GM23248 (cell line): ENCODE measurements at regions not wholly inside any gene's neighbourhood (a gene's known extent, or its start where the extent isn't known, plus 50 kb on each side); places are given as distances from the start of the nearest gene placed in this dataset.

Experiments used
- DNase-seq: peaks from one replicate; pipeline ENCODE4 v3.0.0-alpha.2; 2015
- H2AFZ ChIP-seq: fragments of 200-600 bp; sonication (generic); 2 replicates; pipeline ENCODE4 v1.6.1; 2016; ENCODE audit warnings: antibody characterized with exemption
- H3F3A ChIP-seq: fragments of 200-600 bp; sonication (generic); 2 replicates; pipeline ENCODE4 v1.6.1; 2016; ENCODE audit warnings: mild to moderate bottlenecking, antibody characterized with exemption, mixed run types; ENCODE audit not compliant: insufficient read depth
- H3K27ac ChIP-seq: fragments of 200-600 bp; sonication (generic); 2 replicates; pipeline ENCODE4 v1.5.1; 2016; ENCODE audit warnings: mild to moderate bottlenecking
- H3K27me3 ChIP-seq: fragments of 200-600 bp; sonication (generic); replicated peaks from 2 replicates; pipeline ENCODE4 v1.6.1; 2016; ENCODE audit warnings: mild to moderate bottlenecking; ENCODE audit not compliant: insufficient read depth
- H3K36me3 ChIP-seq: fragments of 200-600 bp; sonication (generic); 2 replicates; pipeline ENCODE4 v1.6.1; 2016; ENCODE audit warnings: low read depth, mild to moderate bottlenecking
- H3K4me1 ChIP-seq: fragments of 200-600 bp; sonication (generic); 2 replicates; pipeline ENCODE4 v1.6.1; 2016; ENCODE audit warnings: mild to moderate bottlenecking; ENCODE audit not compliant: insufficient read depth
- H3K4me2 ChIP-seq: fragments of 200-600 bp; sonication (generic); one replicate; pipeline ENCODE4 v1.6.1; 2016; ENCODE audit warnings: mild to moderate bottlenecking; ENCODE audit not compliant: unreplicated experiment
- H3K4me3 ChIP-seq: fragments of 200-600 bp; sonication (generic); 2 replicates; pipeline ENCODE4 v1.5.1; 2016; ENCODE audit warnings: mild to moderate bottlenecking
- H3K79me2 ChIP-seq: fragments of 200-600 bp; sonication (generic); 2 replicates; pipeline ENCODE4 v1.6.1; 2016; ENCODE audit warnings: mild to moderate bottlenecking; ENCODE audit not compliant: insufficient read depth
- H3K9ac ChIP-seq: fragments of 200-600 bp; sonication (generic); 2 replicates; pipeline ENCODE4 v1.6.1; 2016; ENCODE audit warnings: mild to moderate bottlenecking
- H3K9me2 ChIP-seq: fragments of 200-600 bp; sonication (generic); 2 replicates; pipeline ENCODE4 v1.6.1; 2016; ENCODE audit warnings: mixed run types, mild to moderate bottlenecking, moderate library complexity; ENCODE audit not compliant: insufficient read depth
- H3K9me3 ChIP-seq: fragments of 200-600 bp; sonication (generic); one replicate; pipeline ENCODE4 v1.6.1; 2017; ENCODE audit warnings: low read depth
- H4K20me1 ChIP-seq: fragments of 200-600 bp; sonication (generic); 2 replicates; pipeline ENCODE4 v1.6.0; 2016; ENCODE audit not compliant: insufficient read depth
- EZH2 ChIP-seq: fragments of 200-600 bp; sonication (generic); IDR thresholded peaks from 2 replicates; pipeline ENCODE4 v1.6.1; 2018; ENCODE audit warnings: antibody characterized with exemption, mild to moderate bottlenecking; ENCODE audit not compliant: insufficient read depth, poor library complexity, severe bottlenecking
- EZH2phosphoT487 ChIP-seq: fragments of 200-600 bp; sonication (generic); IDR thresholded peaks from 2 replicates; pipeline ENCODE4 v1.6.1; 2018; ENCODE audit warnings: antibody characterized with exemption, moderate library complexity, mild to moderate bottlenecking, low read depth; ENCODE audit not compliant: insufficient read depth
- WGBS, 2 experiments: methylation state at CpG; one replicate each; pipeline ENCODE4 v1.1.6; 2015 to 2017; ENCODE audit warnings: low lambda C conversion rate in 2 of 2, low coverage in 1 of 2; ENCODE audit errors: missing lambda C conversion rate in 2 of 2; 5-methylcytosine and 5-hydroxymethylcytosine counted together
- in situ Hi-C: fragments of 300-500 bp; cut with MboI; formaldehyde crosslinking; loops from 2 replicates; pipeline ENCODE4 v1.15.0; 2020

GRCh38 chr4:11252149-11252548 lies 176.5 kb downstream of the HS3ST1 start:
- no peaks in the 10 kb centered on the region for H3K9me3 ChIP-seq
- H3K9ac ChIP-seq, result no peak overlapping the region
- no peaks in the 10 kb centered on the region for H3K79me2 ChIP-seq
- TF ChIP-seq EZH2phosphoT487, result no peak
- TF ChIP-seq EZH2, result no peak
- in situ Hi-C loops, result no loop called here
- H3F3A ChIP-seq, result no peaks in the 10 kb centered on the region
- no peaks in the 10 kb centered on the region for H4K20me1 ChIP-seq
- H3K27ac ChIP-seq, result no peak overlapping the region
- DNase-seq, result no peak
- H2AFZ ChIP-seq, result no peak overlapping the region
- no peak overlapping the region for H3K4me2 ChIP-seq
- no peak overlapping the region for H3K4me3 ChIP-seq
- H3K4me1 ChIP-seq, result no peaks in the 10 kb centered on the region
- 4 to 8% methylated on average over 3 of the region's 3 CpGs for WGBS, 2 experiments
- no peaks in the 10 kb centered on the region for H3K9me2 ChIP-seq
- H3K27me3 ChIP-seq, result no peaks in the 10 kb centered on the region
- H3K36me3 ChIP-seq, result no peaks in the 10 kb centered on the region

DNA sequence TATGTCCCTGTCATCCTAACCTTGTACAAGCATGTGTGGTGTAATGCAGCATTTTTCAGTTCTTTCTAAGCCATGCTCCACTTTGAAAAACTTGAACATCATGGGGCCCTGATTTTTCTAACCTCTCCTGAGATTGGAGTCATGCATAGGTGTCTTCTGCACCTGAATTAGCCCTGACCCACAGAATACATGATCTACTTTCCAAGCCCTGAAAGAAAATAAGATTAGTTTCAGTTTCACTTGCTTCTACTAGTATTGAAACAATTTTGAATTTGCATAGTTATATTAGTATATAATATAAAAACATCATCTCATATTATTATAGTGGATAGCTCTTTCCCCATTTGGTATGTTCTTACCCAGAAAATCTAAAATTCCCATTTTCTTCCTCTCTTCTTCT lies 178.2 kb downstream of the HS3ST1 start:
- Histone ChIP-seq H3K9me2 (no peaks in the 10 kb centered on the region), H3K27me3 (no peaks in the 10 kb centered on the region), H3K4me1 (no peaks in the 10 kb centered on the region), H3F3A (no peaks in the 10 kb centered on the region), H3K36me3 (no peaks in the 10 kb centered on the region), H3K27ac (no peak overlapping the region), H3K79me2 (no peaks in the 10 kb centered on the region), H4K20me1 (no peaks in the 10 kb centered on the region), H3K4me3 (no peak overlapping the region), H3K9ac (no peak overlapping the region), H3K4me2 (no peak overlapping the region), H2AFZ (no peak overlapping the region), H3K9me3 (no peaks in the 10 kb centered on the region)
- in situ Hi-C loops, result no loop called here
- DNase-seq, result no peak
- TF ChIP-seq EZH2phosphoT487 (no peak), EZH2 (no peak)

DNA sequence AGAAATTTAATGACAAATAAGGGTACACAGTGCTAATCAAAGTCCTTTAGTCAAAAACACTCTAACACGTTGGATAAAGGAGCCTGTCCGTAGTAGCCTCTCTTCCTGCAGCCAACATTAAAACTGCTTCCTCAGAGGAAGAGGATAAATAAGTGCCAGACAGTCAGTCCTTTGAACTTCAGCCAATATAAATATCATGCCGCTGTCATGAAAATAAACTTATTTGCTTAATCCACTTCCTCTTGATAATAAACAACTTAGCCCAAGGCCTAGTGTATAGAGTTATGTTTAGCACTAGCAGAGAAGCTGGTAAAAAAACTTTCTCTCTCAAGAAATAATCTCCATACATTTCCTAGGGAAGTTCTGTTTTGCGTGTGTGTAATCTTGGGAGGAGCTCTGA lies 196.7 kb downstream of the HS3ST1 start:
- 9% methylated on average over 4 of the region's 4 CpGs for WGBS, 2 experiments
- Histone ChIP-seq H3K4me3 (no peak overlapping the region), H3K4me1 (no peaks in the 10 kb centered on the region), H3K27me3 (no peaks in the 10 kb centered on the region), H3K4me2 (no peak overlapping the region), H3K27ac (no peak overlapping the region), H3K9me3 (no peaks in the 10 kb centered on the region), H3K9ac (no peak overlapping the region), H3K9me2 (no peaks in the 10 kb centered on the region), H4K20me1 (no peaks in the 10 kb centered on the region), H2AFZ (no peak overlapping the region), H3K36me3 (no peaks in the 10 kb centered on the region), H3K79me2 (no peaks in the 10 kb centered on the region), H3F3A (no peaks in the 10 kb centered on the region)
- no peak for DNase-seq
- in situ Hi-C loops, result no loop called here
- no peak for TF ChIP-seq EZH2phosphoT487
- no peak for TF ChIP-seq EZH2

DNA sequence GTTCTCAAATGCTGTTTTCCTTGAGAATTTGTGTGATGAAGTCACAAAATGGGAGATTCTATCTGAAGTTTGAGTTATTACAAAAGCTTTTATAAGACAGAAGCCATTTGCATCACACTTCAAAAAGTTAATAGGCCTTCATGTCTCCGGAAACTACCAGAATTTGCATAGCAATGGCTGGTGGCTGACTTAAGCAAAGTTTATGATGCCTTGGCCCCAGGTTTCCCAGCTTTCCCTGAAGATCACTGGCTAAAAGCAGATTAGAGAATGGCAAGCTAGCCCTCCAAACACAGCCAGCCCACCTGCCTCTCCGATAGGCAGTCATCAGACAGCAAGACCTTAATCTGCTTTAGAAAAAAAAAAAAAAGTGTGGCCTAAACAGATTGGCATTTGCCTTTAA lies 197.8 kb downstream of the HS3ST1 start:
- H3K79me2 ChIP-seq, result no peaks in the 10 kb centered on the region
- no peaks in the 10 kb centered on the region for H3K4me1 ChIP-seq
- no peaks in the 10 kb centered on the region for H3K9me2 ChIP-seq
- H3K4me3 ChIP-seq, result no peak overlapping the region
- TF ChIP-seq EZH2 (no peak), EZH2phosphoT487 (no peak)
- in situ Hi-C loops, result no loop called here
- no peaks in the 10 kb centered on the region for H3K27me3 ChIP-seq
- H3K4me2 ChIP-seq, result no peak overlapping the region
- DNase-seq, result no peak
- H3K27ac ChIP-seq, result no peak overlapping the region
- no peaks in the 10 kb centered on the region for H3K9me3 ChIP-seq
- H3K9ac ChIP-seq, result no peak overlapping the region
- no peaks in the 10 kb centered on the region for H4K20me1 ChIP-seq
- no peaks in the 10 kb centered on the region for H3F3A ChIP-seq
- H3K36me3 ChIP-seq, result no peaks in the 10 kb centered on the region
- H2AFZ ChIP-seq, result no peak overlapping the region
- WGBS, 2 experiments, result 15 to 25% methylated on average over 2 of the region's 2 CpGs

DNA sequence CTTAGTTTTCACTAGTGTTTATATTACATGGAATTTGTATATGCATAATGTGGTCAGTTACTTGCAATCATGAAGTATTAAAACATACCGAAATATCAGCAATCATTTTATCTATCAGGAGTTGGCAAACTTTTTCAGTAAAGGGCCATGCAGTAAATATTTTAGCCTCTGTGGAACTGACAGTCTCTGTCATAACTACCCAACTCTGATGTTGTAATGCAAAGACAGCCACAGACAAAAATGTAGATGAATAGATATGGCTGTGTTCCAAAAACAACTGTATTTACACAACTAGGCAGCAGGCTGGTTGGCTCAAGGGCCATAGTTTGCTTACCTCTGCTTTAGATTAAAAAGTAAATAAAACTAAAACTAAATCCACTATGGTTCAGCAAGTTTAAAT lies 200.2 kb downstream of the HS3ST1 start:
- 21 to 30% methylated on average over 1 of the region's 1 CpG for WGBS, 2 experiments
- no peak for DNase-seq
- H3K27me3 ChIP-seq, result no peaks in the 10 kb centered on the region
- H3K4me2 ChIP-seq, result no peak overlapping the region
- H2AFZ ChIP-seq, result no peak overlapping the region
- H3K9me2 ChIP-seq, result no peaks in the 10 kb centered on the region
- no peak overlapping the region for H3K9ac ChIP-seq
- no peaks in the 10 kb centered on the region for H3F3A ChIP-seq
- H4K20me1 ChIP-seq, result no peaks in the 10 kb centered on the region
- no peaks in the 10 kb centered on the region for H3K36me3 ChIP-seq
- H3K9me3 ChIP-seq, result no peaks in the 10 kb centered on the region
- H3K27ac ChIP-seq, result no peak overlapping the region
- no peak overlapping the region for H3K4me3 ChIP-seq
- TF ChIP-seq EZH2 (no peak), EZH2phosphoT487 (no peak)
- no peaks in the 10 kb centered on the region for H3K79me2 ChIP-seq
- in situ Hi-C loops, result no loop called here
- H3K4me1 ChIP-seq, result no peaks in the 10 kb centered on the region
